Duodenal mucosa (tissue), 2 donors: ENCODE measurements at regions not wholly inside any gene's neighbourhood (a gene's known extent, or its start where the extent isn't known, plus 50 kb on each side); places are given as distances from the start of the nearest gene placed in this dataset.

Experiments used
- H3K27ac ChIP-seq: one replicate; pipeline ENCODE4 v1.7.0; 2013; ENCODE audit warnings: low read depth, low read length
- H3K27me3 ChIP-seq, 2 donors: one replicate each; pipeline ENCODE4 v1.7.0; 2013; ENCODE audit warnings: low read length in 2 of 2, control low read depth in 1 of 2; ENCODE audit not compliant: insufficient read depth in 2 of 2, control insufficient read depth in 1 of 2
- H3K36me3 ChIP-seq, 2 donors: one replicate each; pipeline ENCODE4 v1.7.0; 2013; ENCODE audit warnings: low read length in 2 of 2, control low read depth in 1 of 2; ENCODE audit not compliant: insufficient read depth in 2 of 2, control insufficient read depth in 1 of 2
- H3K4me1 ChIP-seq, 2 donors: one replicate each; pipeline ENCODE4 v1.7.0; 2013; ENCODE audit warnings: low read length in 2 of 2, control low read depth in 1 of 2; ENCODE audit not compliant: insufficient read depth in 2 of 2, control insufficient read depth in 1 of 2
- H3K4me3 ChIP-seq, 2 donors: one replicate each; pipeline ENCODE4 v1.7.0; 2013; ENCODE audit warnings: low read length in 2 of 2, low read depth in 1 of 2
- H3K9ac ChIP-seq, 2 donors: one replicate each; pipeline ENCODE4 v1.7.0; 2013; ENCODE audit warnings: low read length in 2 of 2, low read depth in 1 of 2
- H3K9me3 ChIP-seq, 2 donors: one replicate each; pipeline ENCODE4 v1.7.0; 2013; ENCODE audit warnings: low read length in 2 of 2, control low read depth in 1 of 2; ENCODE audit not compliant: control insufficient read depth in 1 of 2

GRCh38 chr2:186984966-186985365 is 136.0 kb upstream of the ZSWIM2 start:
- no peaks in the 10 kb centered on the region for H3K9me3 ChIP-seq
- no peaks in the 10 kb centered on the region for H3K36me3 ChIP-seq
- no peak overlapping the region for H3K9ac ChIP-seq
- no peak overlapping the region for H3K27ac ChIP-seq
- no peaks in the 10 kb centered on the region for H3K4me1 ChIP-seq
- H3K27me3 ChIP-seq = no peaks in the 10 kb centered on the region
- H3K4me3 ChIP-seq = no peak overlapping the region

- Histone ChIP-seq H3K4me1 (no peaks in the 10 kb centered on the region), H3K36me3 (no peaks in the 10 kb centered on the region), H3K4me3 (no peak overlapping the region), H3K27me3 (no peaks in the 10 kb centered on the region), H3K9ac (no peak overlapping the region), H3K27ac (no peak overlapping the region), H3K9me3 (no peaks in the 10 kb centered on the region)
Observed at GRCh38 chr2:186984481-186984880, 135.5 kb upstream of the ZSWIM2 start.

GRCh38 chr2:186980787-186981550 is 132.0 kb upstream of the ZSWIM2 start:
- H3K4me3 ChIP-seq = no peak overlapping the region
- H3K9ac ChIP-seq = no peak overlapping the region
- H3K4me1 ChIP-seq = no peaks in the 10 kb centered on the region
- no peaks in the 10 kb centered on the region for H3K27me3 ChIP-seq
- no peaks in the 10 kb centered on the region for H3K9me3 ChIP-seq
- no peaks in the 10 kb centered on the region for H3K36me3 ChIP-seq
- no peak overlapping the region for H3K27ac ChIP-seq

GRCh38 chr2:186980117-186980442 is 131.1 kb upstream of the ZSWIM2 start:
- Histone ChIP-seq H3K9ac (no peak overlapping the region), H3K27ac (no peak overlapping the region), H3K4me1 (no peaks in the 10 kb centered on the region), H3K9me3 (no peaks in the 10 kb centered on the region), H3K36me3 (no peaks in the 10 kb centered on the region), H3K4me3 (no peak overlapping the region), H3K27me3 (no peaks in the 10 kb centered on the region)

GRCh38 chr2:186979439-186980116 is 130.6 kb upstream of the ZSWIM2 start:
- Histone ChIP-seq H3K4me3 (no peak overlapping the region), H3K4me1 (no peaks in the 10 kb centered on the region), H3K27me3 (no peaks in the 10 kb centered on the region), H3K36me3 (no peaks in the 10 kb centered on the region), H3K9ac (no peak overlapping the region), H3K9me3 (no peaks in the 10 kb centered on the region), H3K27ac (no peak overlapping the region)

GRCh38 chr2:186977433-186978045 is 128.6 kb upstream of the ZSWIM2 start:
- no peak overlapping the region for H3K27ac ChIP-seq
- H3K27me3 ChIP-seq = no peaks in the 10 kb centered on the region
- no peaks in the 10 kb centered on the region for H3K36me3 ChIP-seq
- no peak overlapping the region for H3K4me3 ChIP-seq
- no peak overlapping the region for H3K9ac ChIP-seq
- H3K9me3 ChIP-seq = no peaks in the 10 kb centered on the region
- no peaks in the 10 kb centered on the region for H3K4me1 ChIP-seq

- Histone ChIP-seq H3K36me3 (no peaks in the 10 kb centered on the region), H3K4me3 (no peak overlapping the region), H3K4me1 (no peaks in the 10 kb centered on the region), H3K27me3 (no peaks in the 10 kb centered on the region), H3K27ac (no peak overlapping the region), H3K9me3 (no peaks in the 10 kb centered on the region), H3K9ac (no peak overlapping the region)
Observed at GRCh38 chr2:186976329-186976728, 127.4 kb upstream of the ZSWIM2 start.

- no peaks in the 10 kb centered on the region for H3K36me3 ChIP-seq
- H3K4me1 ChIP-seq = no peaks in the 10 kb centered on the region
- H3K4me3 ChIP-seq = no peak overlapping the region
- H3K9me3 ChIP-seq = no peaks in the 10 kb centered on the region
- no peak overlapping the region for H3K9ac ChIP-seq
- H3K27ac ChIP-seq = no peak overlapping the region
- H3K27me3 ChIP-seq = no peaks in the 10 kb centered on the region
Observed at GRCh38 chr2:186972281-186972970, 123.5 kb upstream of the ZSWIM2 start.

GRCh38 chr2:186968277-186968676 is 119.3 kb upstream of the ZSWIM2 start:
- Histone ChIP-seq H3K4me3 (no peak overlapping the region), H3K9me3 (no peaks in the 10 kb centered on the region), H3K27me3 (no peaks in the 10 kb centered on the region), H3K27ac (no peak overlapping the region), H3K9ac (no peak overlapping the region), H3K36me3 (no peaks in the 10 kb centered on the region), H3K4me1 (no peaks in the 10 kb centered on the region)

- Histone ChIP-seq H3K9me3 (no peaks in the 10 kb centered on the region), H3K36me3 (no peaks in the 10 kb centered on the region), H3K27me3 (no peaks in the 10 kb centered on the region), H3K4me1 (no peaks in the 10 kb centered on the region), H3K4me3 (no peak overlapping the region), H3K9ac (no peak overlapping the region), H3K27ac (no peak overlapping the region)
Observed at GRCh38 chr2:186966015-186966414, 117.0 kb upstream of the ZSWIM2 start.
